GM12878 (cell line): ENCODE measurements at regions not wholly inside any gene's neighbourhood (a gene's known extent, or its start where the extent isn't known, plus 50 kb on each side); places are given as distances from the start of the nearest gene placed in this dataset.

Experiments
- ATF7 ChIP-seq: fragments of 450-650 bp; IDR thresholded peaks from 2 replicates; pipeline ENCODE4 v1.6.1; 2016; ENCODE audit warnings: low read depth, mild to moderate bottlenecking
- BACH1 ChIP-seq: fragments of 450-650 bp; IDR thresholded peaks from 2 replicates; pipeline ENCODE4 v1.6.1; 2017; ENCODE audit warnings: mild to moderate bottlenecking, borderline replicate concordance
- CTCF ChIP-seq, 3 experiments: IDR thresholded peaks in 2 of 3; conservative IDR thresholded peaks in 1 of 3; 2 replicates each; pipeline ENCODE4 v1.5.1; 2011; ENCODE audit warnings: low read depth in 3 of 3, low read length in 3 of 3, mild to moderate bottlenecking in 3 of 3, control low read depth in 2 of 3, moderate library complexity in 2 of 3, inconsistent platforms in 1 of 3, mixed read lengths in 1 of 3; ENCODE audit not compliant: control insufficient read depth in 2 of 3, insufficient read depth in 1 of 3; ENCODE audit errors: extremely low read depth in 1 of 3
- EP300 ChIP-seq, 2 experiments: fragments of 150-350 bp in 1 of 2; IDR thresholded peaks; 2 replicates each; pipeline ENCODE4 v1.6.1; 2011 to 2012; ENCODE audit warnings: low read depth in 2 of 2, low read length in 2 of 2, borderline replicate concordance in 1 of 2, improper control_type of control experiment in 1 of 2, inconsistent platforms in 1 of 2; ENCODE audit not compliant: control insufficient read depth in 1 of 2
- ETV6 ChIP-seq, 2 experiments: fragments of 450-650 bp in 1 of 2; IDR thresholded peaks in 1 of 2; conservative IDR thresholded peaks in 1 of 2; 2 replicates each; pipeline ENCODE4 v1.6.1; 2014; ENCODE audit warnings: antibody characterized with exemption in 1 of 2, borderline replicate concordance in 1 of 2, low read depth in 1 of 2, mild to moderate bottlenecking in 1 of 2, moderate library complexity in 1 of 2
- HDGF ChIP-seq: fragments of 450-650 bp; IDR thresholded peaks from 2 replicates; pipeline ENCODE4 v1.6.1; 2016; ENCODE audit warnings: antibody characterized with exemption
- IRF4 ChIP-seq: IDR thresholded peaks from 2 replicates; pipeline ENCODE4 v1.6.1; 2011; ENCODE audit warnings: low read depth, low read length
- MLLT1 ChIP-seq: fragments of 450-650 bp; IDR thresholded peaks from 2 replicates; pipeline ENCODE4 v1.6.1; 2016; ENCODE audit warnings: mild to moderate bottlenecking
- WRNIP1 ChIP-seq: IDR thresholded peaks from 2 replicates; pipeline ENCODE4 v1.6.1; 2011; ENCODE audit warnings: low read depth, low read length, improper control_type of control experiment, borderline replicate concordance
- ZNF207 ChIP-seq: fragments of 450-650 bp; IDR thresholded peaks from 2 replicates; pipeline ENCODE4 v1.6.1; 2014; ENCODE audit warnings: antibody characterized with exemption, mild to moderate bottlenecking, borderline replicate concordance

GRCh38 chr5:22998774-22999173 is 145.6 kb upstream of the CDH12 start (continued):
- TF ChIP-seq IRF4 (0 out of 2 replicates have a peak, but pooled peaks have one; percentile 40), ZNF207 (no peak), ATF7 (0 out of 2 replicates have a peak, but pooled peaks have one; percentile 17), ETV6 (conservative IDR thresholded peaks at IDR 0.05 in 1 of 2, IDR thresholded peaks at IDR 0.05 in 1 of 2; ENCODE audit: borderline replicate concordance in 1 of 2, low read depth in 1 of 2) (no peak), CTCF (IDR thresholded peaks at IDR 0.05 in 2 of 3, conservative IDR thresholded peaks at IDR 0.05 in 1 of 3; ENCODE audit: control insufficient read depth in 2 of 3, extremely low read depth in 1 of 3, insufficient read depth in 1 of 3, low read depth in 3 of 3, low read length in 3 of 3) (no peak), BACH1 (peak; percentile 45; the same call in 1 of the 2 replicates), EP300 (IDR thresholded peaks at IDR 0.05; ENCODE audit: borderline replicate concordance in 1 of 2, control insufficient read depth in 1 of 2, low read depth in 2 of 2, low read length in 2 of 2) (peak; percentile 28 to 74; a peak in 2 of 4 replicates), WRNIP1 (no peak), MLLT1 (no peak), HDGF (no peak)
